T47D (cell line): ENCODE measurements at regions not wholly inside any gene's neighbourhood (a gene's known extent, or its start where the extent isn't known, plus 50 kb on each side); places are given as distances from the start of the nearest gene placed in this dataset.
"Not testable (repeated sequence)": the region's sequence is repeated elsewhere in the genome, so short reads cannot be mapped to it uniquely, and the experiment has no call there.

Experiments used
- DNase-seq, 2 experiments: peaks; one replicate each; pipeline versions ENCODE4 v3.0.0 to v3.0.0-alpha.2; 2011 to 2012; ENCODE audit warnings: low read depth in 1 of 2, low spot score in 1 of 2
- JUND ChIP-seq: IDR thresholded peaks from 2 replicates; pipeline ENCODE4 v1.6.1; 2012; ENCODE audit warnings: low read depth
- in situ Hi-C: cut with HindIII; loops from 2 replicates; pipeline ENCODE4 v1.10.0; 2016; ENCODE audit warnings: low sequenced_read_pairs, low pct_unique_long_range_greater_than_20kb

GRCh38 chr4:79150820-79151416 is 174.9 kb downstream of the NAA11 start:
- no peak for TF ChIP-seq JUND
- in situ Hi-C loops = no loop called here
- DNase-seq = no peak

DNA sequence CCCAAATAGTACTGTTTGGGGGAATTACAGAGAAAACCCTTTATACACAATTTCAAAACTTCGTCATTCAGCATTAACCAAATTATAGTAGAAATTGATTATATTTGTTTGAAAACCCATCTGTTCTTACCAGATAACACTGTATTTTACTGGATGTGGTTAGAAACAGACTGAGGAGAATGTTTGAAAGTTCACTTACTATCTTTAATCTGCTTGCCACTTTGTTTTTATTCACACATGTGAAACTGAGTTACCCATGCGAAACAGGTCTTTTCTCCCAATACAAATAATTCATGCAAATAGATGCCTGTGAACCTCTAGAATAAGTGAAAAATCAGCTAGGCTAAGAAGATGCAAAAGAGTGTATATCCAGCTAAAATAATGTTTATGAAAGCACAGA is 177.5 kb downstream of the NAA11 start:
- in situ Hi-C loops = no loop called here
- DNase-seq = no peak
- TF ChIP-seq JUND = no peak

DNA sequence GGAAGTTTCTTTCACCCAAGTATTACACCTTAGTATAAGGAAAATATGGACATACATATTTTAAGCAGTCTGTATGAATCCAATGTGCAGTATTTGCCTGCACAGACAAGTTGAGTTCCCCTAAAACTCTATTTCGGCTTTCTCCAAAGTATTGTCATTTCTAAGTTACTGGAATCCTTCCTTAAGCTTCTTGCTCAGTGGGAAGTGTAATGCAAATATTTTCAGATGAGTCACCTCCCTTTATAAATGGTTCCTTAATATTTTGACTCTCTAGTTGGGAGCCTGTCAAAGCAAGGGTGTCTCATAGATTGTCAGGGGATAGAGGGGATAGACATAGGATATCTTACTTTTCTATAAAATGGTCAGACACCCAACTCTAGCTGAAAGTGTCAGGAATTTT is 178.6 kb downstream of the NAA11 start:
- DNase-seq = no peak
- in situ Hi-C loops = no loop called here
- TF ChIP-seq JUND = no peak

DNA sequence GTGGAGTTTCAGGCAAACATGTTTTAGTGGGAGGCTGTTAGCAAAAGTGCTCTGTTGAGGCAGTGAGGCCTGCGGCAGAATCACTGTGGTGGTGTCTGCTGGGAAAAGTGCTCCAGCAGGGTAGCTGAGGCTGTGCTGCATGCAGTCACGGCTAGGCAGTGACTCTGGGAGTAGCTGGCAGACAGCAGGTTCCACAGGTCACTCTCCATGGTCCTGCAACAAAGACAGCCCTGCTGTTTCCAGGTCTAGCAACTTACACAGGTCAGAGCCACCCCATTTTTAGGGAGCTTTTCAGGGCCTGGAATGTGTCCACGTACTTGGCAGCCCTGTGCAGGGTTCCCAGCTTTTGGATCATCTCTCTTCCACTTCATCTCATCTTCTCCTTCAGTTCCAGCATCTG is 184.3 kb downstream of the NAA11 start:
- DNase-seq = peak; percentile 45 to 76
- TF ChIP-seq JUND = no peak
- in situ Hi-C loops = no loop called here

- DNase-seq = no peak
- no peak for TF ChIP-seq JUND
- in situ Hi-C loops = no loop called here
Measured at GRCh38 chr4:79134767-79135166, 191.1 kb downstream of the NAA11 start.

DNA sequence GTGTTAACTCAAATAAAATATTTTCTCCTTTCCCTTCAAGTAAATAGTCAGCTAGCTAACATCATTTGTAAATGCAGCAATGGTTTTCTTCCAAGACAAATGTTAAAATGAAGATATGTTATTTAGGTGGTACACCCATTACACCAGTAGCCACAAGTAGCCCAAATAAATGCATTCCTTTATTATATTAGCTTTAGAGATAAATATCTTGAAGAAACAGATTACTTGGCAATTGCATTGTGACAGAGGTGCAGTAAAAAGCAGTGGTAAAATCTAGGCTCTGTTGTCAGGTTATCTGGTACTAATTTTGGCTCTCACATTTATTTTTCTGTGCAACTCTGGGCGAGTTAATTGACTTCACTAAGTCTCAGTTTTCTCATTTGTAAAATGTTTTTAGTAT is 193.0 kb downstream of the NAA11 start:
- in situ Hi-C loops = no loop called here
- peak in 1 of 2 experiments; percentile 2 for DNase-seq
- no peak for TF ChIP-seq JUND

GRCh38 chr4:79121875-79122358 is 182.7 kb upstream of the PAQR3 start:
- DNase-seq = no peak
- TF ChIP-seq JUND = no peak
- in situ Hi-C loops = no loop called here

- DNase-seq = no peak
- no peak for TF ChIP-seq JUND
- in situ Hi-C loops = no loop called here
Measured at GRCh38 chr4:79121223-79121622, 182.0 kb upstream of the PAQR3 start.

- in situ Hi-C loops = not testable (repeated sequence)
Measured at GRCh38 chr4:79117051-79117450, 177.8 kb upstream of the PAQR3 start.

DNA sequence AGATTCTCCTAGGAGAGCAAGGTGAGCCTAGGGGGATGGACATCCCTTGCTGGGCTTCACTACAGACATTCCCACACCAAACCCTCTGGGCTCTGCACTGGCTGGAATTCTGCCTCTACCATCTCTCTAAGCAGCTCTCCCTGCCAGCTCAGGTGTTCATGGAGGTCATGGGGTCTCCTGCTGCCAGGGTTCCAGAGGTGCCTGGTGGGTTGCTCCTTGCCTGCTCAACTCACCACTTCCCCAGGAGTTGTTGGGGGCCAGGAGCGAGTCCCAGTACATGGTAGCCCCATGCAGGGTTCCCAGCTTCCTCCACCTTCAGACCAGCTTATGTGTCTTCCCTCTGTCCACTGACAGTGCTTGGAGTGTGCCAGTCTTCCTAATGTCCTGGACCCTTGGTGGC is 167.8 kb upstream of the PAQR3 start:
- no peak for TF ChIP-seq JUND
- no peak for DNase-seq
- in situ Hi-C loops = no loop called here

More at GRCh38 chr4:79117051-79117450, 177.8 kb upstream of the PAQR3 start:
- not testable (repeated sequence) for DNase-seq

DNA sequence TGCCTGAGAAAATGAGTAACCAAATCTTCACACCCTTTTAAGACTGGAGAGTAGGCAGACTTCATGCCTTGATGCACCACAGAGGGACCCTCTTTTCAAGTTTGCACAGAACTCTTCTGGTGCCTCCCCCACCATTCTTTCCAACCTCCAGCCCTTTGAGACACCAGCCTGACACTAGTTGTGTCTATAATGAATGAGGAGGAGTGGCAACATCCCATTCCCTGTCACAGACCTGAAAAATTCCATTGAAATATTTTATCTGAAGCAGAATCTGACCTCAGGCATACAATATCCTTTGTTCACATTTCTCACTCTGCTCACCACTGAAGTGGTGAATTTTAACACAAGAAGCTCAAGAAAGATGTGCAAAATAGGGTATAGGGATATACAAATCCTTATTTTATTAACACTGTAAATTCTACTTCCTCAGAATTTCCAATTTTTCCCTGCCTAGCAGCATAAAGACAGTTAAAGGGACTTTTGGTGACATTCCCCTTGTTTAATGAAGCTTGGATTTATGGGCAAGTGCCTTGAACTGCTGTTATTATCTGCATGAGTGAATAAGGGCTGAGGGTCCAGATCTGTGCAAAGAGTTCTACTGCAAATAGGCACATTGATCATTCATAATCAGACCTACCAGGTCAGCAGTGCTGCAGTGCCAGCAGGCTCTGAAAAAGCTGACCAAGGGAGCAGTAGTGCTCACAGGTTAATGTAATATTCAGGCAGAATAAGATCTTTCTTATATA is 149.9 kb upstream of the PAQR3 start:
- DNase-seq = peak in 1 of 2 experiments; percentile 5
- in situ Hi-C loops = no loop called here
- TF ChIP-seq JUND = no peak

- DNase-seq = no peak
- TF ChIP-seq JUND = no peak
- in situ Hi-C loops = no loop called here
Measured at GRCh38 chr4:79087071-79087470, 147.8 kb upstream of the PAQR3 start.

DNA sequence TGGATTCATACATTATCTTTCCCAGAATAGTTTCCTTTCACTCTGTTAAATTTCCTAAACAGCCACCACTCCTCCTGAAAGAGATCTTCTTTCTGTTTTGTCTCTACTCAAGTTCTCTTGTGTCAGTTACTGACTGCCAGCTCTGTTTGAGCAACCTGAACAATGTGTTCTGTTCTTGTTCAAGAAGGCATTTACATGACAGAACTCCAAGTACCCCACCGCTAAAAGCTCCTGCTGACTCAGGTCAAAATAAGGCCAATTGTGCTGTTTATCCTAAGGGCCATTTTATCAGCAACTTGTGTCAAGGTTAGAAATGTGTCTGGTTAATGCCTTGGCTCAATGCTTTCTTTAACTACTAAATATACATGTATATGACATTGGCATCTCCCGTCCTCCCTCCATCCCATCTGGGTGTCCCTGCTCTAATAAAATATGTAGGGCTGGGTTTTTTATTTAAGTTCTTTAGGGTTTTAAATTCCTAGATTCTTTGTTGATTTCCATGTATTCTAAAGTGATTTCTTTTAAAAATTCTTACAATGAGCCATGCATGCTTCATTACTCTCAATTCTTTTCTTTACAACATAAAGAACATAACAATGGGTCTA is 144.3 kb upstream of the PAQR3 start:
- TF ChIP-seq JUND = no peak
- DNase-seq = no peak
- in situ Hi-C loops = no loop called here
